Tibial nerve (tissue), 4 donors: ENCODE measurements at regions not wholly inside any gene's neighbourhood (a gene's known extent, or its start where the extent isn't known, plus 50 kb on each side); places are given as distances from the start of the nearest gene placed in this dataset.

Experiments
- DNase-seq, 2 donors: peaks; one replicate each; pipeline ENCODE4 v3.0.0-alpha.2; 2019; ENCODE audit warnings: low spot score in 2 of 2
- H3K27ac ChIP-seq, 4 donors: fragments of 200-600 bp; sonication (generic) in 3 of 4; one replicate each; pipeline ENCODE4 v1.5.1; 2017 to 2019; ENCODE audit warnings: mild to moderate bottlenecking in 1 of 4
- H3K27me3 ChIP-seq, 2 donors: fragments of 200-600 bp; sonication (generic) in 1 of 2; one replicate each; pipeline versions ENCODE4 v1.5.1 to v1.6.0; 2017 to 2019
- H3K36me3 ChIP-seq, 3 donors: fragments of 200-600 bp; sonication (generic); one replicate each; pipeline ENCODE4 v1.5.1; 2018 to 2019
- H3K4me1 ChIP-seq, 4 donors: fragments of 200-600 bp; sonication (generic) in 3 of 4; one replicate each; pipeline ENCODE4 v1.5.1; 2017 to 2019
- H3K4me3 ChIP-seq, 4 donors: fragments of 200-600 bp; sonication (generic) in 3 of 4; one replicate each; pipeline ENCODE4 v1.5.1; 2017 to 2019; ENCODE audit warnings: mild to moderate bottlenecking in 1 of 4, moderate library complexity in 1 of 4
- H3K9me3 ChIP-seq, 4 donors: fragments of 200-600 bp; sonication (generic) in 3 of 4; one replicate each; pipeline ENCODE4 v1.5.1; 2017 to 2019
- CTCF ChIP-seq, 5 experiments: fragments of 200-600 bp in 3 of 5; fragments of 450-650 bp in 2 of 5; sonication (generic) in 3 of 5; IDR thresholded peaks; one replicate each; pipeline ENCODE4 v1.5.1; 2016 to 2019; ENCODE audit warnings: antibody characterized with exemption in 5 of 5, mild to moderate bottlenecking in 3 of 5, moderate library complexity in 2 of 5
- EP300 ChIP-seq, 2 donors: sonication (generic); formaldehyde crosslinking; IDR thresholded peaks; one replicate each; pipeline ENCODE4 v1.6.1; 2017; ENCODE audit warnings: antibody characterized with exemption in 2 of 2, mild to moderate bottlenecking in 1 of 2
- POLR2A ChIP-seq, 2 donors: fragments of 450-650 bp; IDR thresholded peaks; one replicate each; pipeline ENCODE4 v1.6.1; 2017; ENCODE audit warnings: antibody characterized with exemption in 2 of 2, mild to moderate bottlenecking in 2 of 2, moderate library complexity in 2 of 2
- WGBS, 2 donors: methylation state at CpG; one replicate each; pipeline ENCODE4 v1.1.5; 2018; 5-methylcytosine and 5-hydroxymethylcytosine counted together

GRCh38 chr1:96550061-96550460 lies 171.5 kb upstream of the PTBP2 start:
- TF ChIP-seq EP300 (IDR thresholded peaks at IDR 0.05): no peak
- TF ChIP-seq CTCF (IDR thresholded peaks at IDR 0.05): no peak
- TF ChIP-seq POLR2A (IDR thresholded peaks at IDR 0.05): no peak
- H3K27me3 ChIP-seq: no peaks in the 10 kb centered on the region
- H3K36me3 ChIP-seq: no peaks in the 10 kb centered on the region
- H3K4me3 ChIP-seq: no peak overlapping the region
- H3K4me1 ChIP-seq: peaks cover 0 to 5% (median 0%) of the 10 kb centered on the region in 4 donors
- no peak overlapping the region for H3K27ac ChIP-seq
- no peaks in the 10 kb centered on the region for H3K9me3 ChIP-seq
- DNase-seq: no peak

DNA sequence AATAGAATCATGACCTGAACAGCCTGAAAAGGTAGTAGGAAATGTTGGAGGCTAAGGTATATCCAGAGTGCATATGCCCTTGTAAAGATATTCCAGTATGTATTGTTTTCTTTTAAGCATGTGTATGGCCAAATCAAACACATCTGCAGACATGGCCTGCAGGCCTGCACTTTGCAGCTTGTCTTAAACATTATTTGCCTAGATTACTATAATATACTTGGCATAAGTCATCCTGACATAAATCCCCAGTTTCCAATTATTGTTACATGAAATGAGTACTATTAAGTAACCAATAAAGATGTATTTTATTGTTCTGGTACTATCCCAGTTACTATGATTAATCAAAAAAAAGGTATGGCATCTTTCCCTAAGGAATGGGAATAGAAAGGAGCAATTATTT lies 169.1 kb upstream of the PTBP2 start:
- no peak for DNase-seq
- Histone ChIP-seq H3K27ac (no peak overlapping the region), H3K4me1 (peaks cover 0 to 5% (median 0%) of the 10 kb centered on the region in 4 donors), H3K27me3 (no peaks in the 10 kb centered on the region), H3K36me3 (no peaks in the 10 kb centered on the region), H3K9me3 (no peaks in the 10 kb centered on the region), H3K4me3 (no peak overlapping the region)
- TF ChIP-seq CTCF (IDR thresholded peaks at IDR 0.05) (no peak), POLR2A (IDR thresholded peaks at IDR 0.05) (no peak)

DNA sequence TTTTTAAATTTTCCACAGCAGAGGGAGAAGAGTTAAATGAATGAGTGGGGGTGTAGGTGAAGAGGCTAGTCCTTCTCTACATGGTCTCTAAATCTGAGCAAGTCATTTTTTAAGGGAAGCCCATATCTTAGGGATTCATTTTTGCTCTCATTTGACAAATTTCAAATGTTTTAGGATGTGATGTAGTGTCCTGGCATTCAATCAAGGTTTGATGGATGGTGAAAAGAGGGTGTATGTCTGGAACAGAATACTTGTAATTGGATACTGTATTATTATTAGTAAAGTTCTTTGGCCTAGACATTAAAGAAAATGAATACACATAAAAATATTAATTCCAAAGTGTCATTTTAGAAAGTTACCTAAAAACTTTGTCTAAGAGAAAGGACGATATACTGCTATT lies 167.8 kb upstream of the PTBP2 start:
- 93 to 96% methylated on average over 1 of the region's 1 CpG for WGBS, 2 donors
- no peak overlapping the region for H3K4me3 ChIP-seq
- no peaks in the 10 kb centered on the region for H3K27me3 ChIP-seq
- no peaks in the 10 kb centered on the region for H3K36me3 ChIP-seq
- H3K4me1 ChIP-seq: peaks cover 0 to 5% (median 0%) of the 10 kb centered on the region in 4 donors
- H3K9me3 ChIP-seq: no peaks in the 10 kb centered on the region
- TF ChIP-seq POLR2A (IDR thresholded peaks at IDR 0.05) (no peak), EP300 (IDR thresholded peaks at IDR 0.05) (no peak), CTCF (IDR thresholded peaks at IDR 0.05) (no peak)
- no peak overlapping the region for H3K27ac ChIP-seq
- DNase-seq: no peak

GRCh38 chr1:96554364-96554763 lies 167.2 kb upstream of the PTBP2 start:
- Histone ChIP-seq H3K4me3 (no peak overlapping the region), H3K27ac (no peak overlapping the region), H3K36me3 (no peaks in the 10 kb centered on the region), H3K4me1 (peaks cover 0 to 5% (median 0%) of the 10 kb centered on the region in 4 donors), H3K27me3 (no peaks in the 10 kb centered on the region), H3K9me3 (no peaks in the 10 kb centered on the region)
- no peak for DNase-seq
- TF ChIP-seq CTCF (IDR thresholded peaks at IDR 0.05) (no peak), EP300 (IDR thresholded peaks at IDR 0.05) (no peak), POLR2A (IDR thresholded peaks at IDR 0.05) (no peak)
- WGBS, 2 donors: 69% methylated on average over 4 of the region's 4 CpGs

GRCh38 chr1:96557336-96557735 lies 164.2 kb upstream of the PTBP2 start:
- Histone ChIP-seq H3K4me3 (no peak overlapping the region), H3K9me3 (peaks cover 0 to 3% (median 0%) of the 10 kb centered on the region in 4 donors), H3K27me3 (no peaks in the 10 kb centered on the region), H3K4me1 (peaks cover 0 to 11% (median 0%) of the 10 kb centered on the region in 4 donors), H3K36me3 (no peaks in the 10 kb centered on the region), H3K27ac (no peak overlapping the region)
- no peak for DNase-seq
- TF ChIP-seq EP300 (IDR thresholded peaks at IDR 0.05) (no peak), CTCF (IDR thresholded peaks at IDR 0.05) (no peak), POLR2A (IDR thresholded peaks at IDR 0.05) (no peak)
- WGBS, 2 donors: 77 to 82% methylated on average over 5 of the region's 5 CpGs
